ENCODE measurements at regions not wholly inside any gene's neighbourhood (a gene's known extent, or its start where the extent isn't known, plus 50 kb on each side); places are given as distances from the start of the nearest gene placed in this dataset.

GRCh38 chr2:12282780-12283695 lies 433.7 kb upstream of the TRIB2 start:
- TF ChIP-seq EP300 (IDR thresholded peaks at IDR 0.05), result no peak
- TF ChIP-seq POLR2AphosphoS5 (IDR thresholded peaks at IDR 0.05), result no peak
- TF ChIP-seq POLR2A (IDR thresholded peaks at IDR 0.05), result no peak
- TF ChIP-seq, protein P1, sequence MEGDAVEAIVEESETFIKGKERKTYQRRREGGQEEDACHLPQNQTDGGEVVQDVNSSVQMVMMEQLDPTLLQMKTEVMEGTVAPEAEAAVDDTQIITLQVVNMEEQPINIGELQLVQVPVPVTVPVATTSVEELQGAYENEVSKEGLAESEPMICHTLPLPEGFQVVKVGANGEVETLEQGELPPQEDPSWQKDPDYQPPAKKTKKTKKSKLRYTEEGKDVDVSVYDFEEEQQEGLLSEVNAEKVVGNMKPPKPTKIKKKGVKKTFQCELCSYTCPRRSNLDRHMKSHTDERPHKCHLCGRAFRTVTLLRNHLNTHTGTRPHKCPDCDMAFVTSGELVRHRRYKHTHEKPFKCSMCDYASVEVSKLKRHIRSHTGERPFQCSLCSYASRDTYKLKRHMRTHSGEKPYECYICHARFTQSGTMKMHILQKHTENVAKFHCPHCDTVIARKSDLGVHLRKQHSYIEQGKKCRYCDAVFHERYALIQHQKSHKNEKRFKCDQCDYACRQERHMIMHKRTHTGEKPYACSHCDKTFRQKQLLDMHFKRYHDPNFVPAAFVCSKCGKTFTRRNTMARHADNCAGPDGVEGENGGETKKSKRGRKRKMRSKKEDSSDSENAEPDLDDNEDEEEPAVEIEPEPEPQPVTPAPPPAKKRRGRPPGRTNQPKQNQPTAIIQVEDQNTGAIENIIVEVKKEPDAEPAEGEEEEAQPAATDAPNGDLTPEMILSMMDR (IDR thresholded peaks at IDR 0.05), result no peak

GRCh38 chr2:12284037-12284436 lies 432.7 kb upstream of the TRIB2 start:
- H3K4me3 ChIP-seq, result no peak overlapping the region
- WGBS, 2 donors, result 96% methylated on average over 5 of the region's 5 CpGs
- no peaks in the 10 kb centered on the region for H3K36me3 ChIP-seq
- no peak overlapping the region for H3K27ac ChIP-seq
- peaks cover 0 to 37% (median 26%) of the 10 kb centered on the region in 4 donors for H3K4me1 ChIP-seq
- intact Hi-C loops (cut with DNase I), result loop anchor here (10.0 kb wide), 1 partner anchor 431 kb away; the partner anchor contains the start of gene TRIB2
- TF ChIP-seq POLR2AphosphoS5 (IDR thresholded peaks at IDR 0.05) (no peak), POLR2A (IDR thresholded peaks at IDR 0.05) (no peak), EP300 (IDR thresholded peaks at IDR 0.05) (no peak)
- TF ChIP-seq, protein P1 (IDR thresholded peaks at IDR 0.05), result no peak
- no peak for DNase-seq
- no peaks in the 10 kb centered on the region for H3K9me3 ChIP-seq
- no peaks in the 10 kb centered on the region for H3K27me3 ChIP-seq

More at GRCh38 chr2:12282780-12283695, 433.7 kb upstream of the TRIB2 start:
- Histone ChIP-seq H3K27ac (no peak overlapping the region), H3K36me3 (no peaks in the 10 kb centered on the region), H3K4me1 (peaks cover 0 to 27% (median 18%) of the 10 kb centered on the region in 4 donors), H3K4me3 (no peak overlapping the region), H3K27me3 (no peaks in the 10 kb centered on the region), H3K9me3 (no peaks in the 10 kb centered on the region)
- no peak for DNase-seq
- 78 to 87% methylated on average over 3 of the region's 3 CpGs for WGBS, 2 donors
- intact Hi-C loops (cut with DNase I), result loop anchor here (10.0 kb wide), 1 partner anchor 432 kb away; the partner anchor contains the start of gene TRIB2

DNA sequence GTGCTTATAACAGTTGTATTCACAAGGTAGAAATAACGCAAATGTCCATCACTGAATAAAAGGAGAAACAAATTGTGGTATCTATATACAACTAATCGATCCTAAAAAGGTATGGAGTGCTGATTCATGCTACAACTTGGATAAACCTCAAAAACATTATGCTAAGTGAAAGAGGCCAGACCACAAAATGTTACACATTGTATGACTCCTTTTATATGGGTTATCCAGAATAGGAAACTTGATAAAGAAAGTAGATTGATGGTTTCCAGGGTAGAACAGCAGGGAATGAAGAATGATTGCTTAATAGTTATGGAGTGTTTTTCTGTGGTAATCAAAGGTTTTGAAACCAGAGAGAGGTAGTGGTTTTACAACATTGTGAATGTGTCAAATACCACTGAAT lies 432.2 kb upstream of the TRIB2 start:
- 85 to 87% methylated on average over 2 of the region's 2 CpGs for WGBS, 2 donors
- no peak overlapping the region for H3K27ac ChIP-seq
- no peak for DNase-seq
- no peaks in the 10 kb centered on the region for H3K9me3 ChIP-seq
- H3K4me3 ChIP-seq, result no peak overlapping the region
- no peaks in the 10 kb centered on the region for H3K36me3 ChIP-seq
- peaks cover 0 to 41% (median 29%) of the 10 kb centered on the region in 4 donors for H3K4me1 ChIP-seq
- no peaks in the 10 kb centered on the region for H3K27me3 ChIP-seq
- intact Hi-C loops (cut with DNase I), result loop anchor here (10.0 kb wide), 1 partner anchor 430 kb away; the partner anchor contains the start of gene TRIB2
- TF ChIP-seq POLR2A (IDR thresholded peaks at IDR 0.05), result no peak

DNA sequence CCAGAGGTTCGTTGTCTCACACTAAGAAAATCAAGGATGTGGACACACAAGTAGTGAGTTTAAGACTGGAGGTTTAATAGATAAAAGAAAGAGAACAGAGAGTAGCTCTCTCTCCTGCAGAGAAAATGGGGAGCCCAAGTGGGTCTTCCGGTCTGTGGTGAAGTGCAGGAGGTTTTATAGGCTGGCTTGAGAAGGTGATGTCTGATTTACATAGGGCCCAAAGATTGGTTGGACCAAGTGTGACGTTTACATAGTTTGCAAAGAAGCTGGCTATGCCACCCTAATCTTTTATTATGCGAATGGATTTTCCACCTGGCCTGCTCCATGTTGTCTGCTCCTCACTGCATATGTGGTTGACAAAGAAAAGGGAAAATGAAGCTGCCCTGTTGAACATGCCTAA lies 430.4 kb upstream of the TRIB2 start:
- TF ChIP-seq EP300 (IDR thresholded peaks at IDR 0.05), result no peak
- Histone ChIP-seq H3K36me3 (no peaks in the 10 kb centered on the region), H3K27me3 (no peaks in the 10 kb centered on the region), H3K27ac (peak overlapping the region in 3 of 4 donors; percentile 32 to 53 (median 34)), H3K9me3 (no peaks in the 10 kb centered on the region), H3K4me1 (peaks cover 0 to 41% (median 29%) of the 10 kb centered on the region in 4 donors), H3K4me3 (no peak overlapping the region)
- intact Hi-C loops (cut with DNase I), result loop anchor here (10.0 kb wide), 1 partner anchor 428 kb away; the partner anchor contains the start of gene TRIB2
- WGBS, 2 donors, result 93 to 95% methylated on average over 4 of the region's 4 CpGs
- no peak for DNase-seq

DNA sequence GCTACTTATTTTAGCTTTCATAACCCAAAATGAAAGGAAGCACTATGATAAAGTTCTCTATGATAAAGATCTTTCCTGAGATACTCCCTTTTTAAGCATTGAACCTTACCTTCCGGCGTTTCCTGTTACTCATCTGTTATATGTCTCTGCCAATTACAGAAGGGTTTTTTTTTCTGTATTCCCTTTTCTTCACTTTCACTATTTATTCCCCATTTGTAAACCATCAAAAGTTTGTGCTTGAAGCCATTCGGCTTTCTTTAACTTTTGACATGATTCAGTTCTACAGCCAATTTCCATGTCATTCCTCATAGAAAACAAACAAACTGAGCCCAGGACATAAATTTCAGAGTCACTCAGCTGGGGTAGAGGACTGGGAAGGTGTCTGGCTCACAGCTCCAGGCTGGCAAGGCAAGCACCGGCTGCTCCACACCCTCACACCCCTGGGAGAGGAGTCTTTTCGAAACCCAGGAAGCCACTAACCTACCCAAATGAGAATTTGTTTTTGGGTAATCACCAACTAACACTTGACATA lies 429.4 kb upstream of the TRIB2 start:
- no peak overlapping the region for H3K4me3 ChIP-seq
- H3K27me3 ChIP-seq, result no peaks in the 10 kb centered on the region
- DNase-seq, result no peak
- peak overlapping the region; percentile 24 to 53 (median 33) for H3K27ac ChIP-seq
- no peaks in the 10 kb centered on the region for H3K9me3 ChIP-seq
- peak in 1 of 4 donors; percentile 16 for TF ChIP-seq POLR2AphosphoS5 (IDR thresholded peaks at IDR 0.05)
- TF ChIP-seq POLR2A (IDR thresholded peaks at IDR 0.05), result no peak
- H3K36me3 ChIP-seq, result no peaks in the 10 kb centered on the region
- intact Hi-C loops (cut with DNase I), result loop anchor here (10.0 kb wide), 1 partner anchor 428 kb away; the partner anchor contains the start of gene TRIB2
- peaks cover 0 to 41% (median 29%) of the 10 kb centered on the region in 4 donors for H3K4me1 ChIP-seq
- 62 to 69% methylated on average over 5 of the region's 5 CpGs for WGBS, 2 donors

GRCh38 chr2:12288048-12288447 lies 428.7 kb upstream of the TRIB2 start:
- no peaks in the 10 kb centered on the region for H3K27me3 ChIP-seq
- TF ChIP-seq, protein P1 (IDR thresholded peaks at IDR 0.05), result no peak
- TF ChIP-seq POLR2A (IDR thresholded peaks at IDR 0.05) (no peak), POLR2AphosphoS5 (IDR thresholded peaks at IDR 0.05) (no peak), EP300 (IDR thresholded peaks at IDR 0.05) (no peak)
- peaks cover 0 to 41% (median 29%) of the 10 kb centered on the region in 4 donors for H3K4me1 ChIP-seq
- peak overlapping the region in 2 of 4 donors; percentile 32 to 34 for H3K27ac ChIP-seq
- no peak for DNase-seq
- WGBS, 2 donors, result 51 to 73% methylated on average over 2 of the region's 2 CpGs
- H3K36me3 ChIP-seq, result no peaks in the 10 kb centered on the region
- no peaks in the 10 kb centered on the region for H3K9me3 ChIP-seq
- no peak overlapping the region for H3K4me3 ChIP-seq
- intact Hi-C loops (cut with DNase I), result loop anchor here (10.0 kb wide), 1 partner anchor 427 kb away; the partner anchor contains the start of gene TRIB2
